Activated CD4-positive, alpha-beta T cell treated with anti-CD3 and anti-CD28 coated beads, Interleukin-2, amount 50 U/mL, for 48 hours (primary cell): ENCODE measurements at regions not wholly inside any gene's neighbourhood (a gene's known extent, or its start where the extent isn't known, plus 50 kb on each side); places are given as distances from the start of the nearest gene placed in this dataset.
A peak's percentile ranks its signal among the peaks of the same experiment; 100 is the strongest.
"Not testable (repeated sequence)": the region's sequence is repeated elsewhere in the genome, so short reads cannot be mapped to it uniquely, and the experiment has no call there.

Experiments
- DNase-seq, 2 experiments: peaks; one replicate each; pipeline ENCODE4 v3.0.0-alpha.2; 2020

DNA sequence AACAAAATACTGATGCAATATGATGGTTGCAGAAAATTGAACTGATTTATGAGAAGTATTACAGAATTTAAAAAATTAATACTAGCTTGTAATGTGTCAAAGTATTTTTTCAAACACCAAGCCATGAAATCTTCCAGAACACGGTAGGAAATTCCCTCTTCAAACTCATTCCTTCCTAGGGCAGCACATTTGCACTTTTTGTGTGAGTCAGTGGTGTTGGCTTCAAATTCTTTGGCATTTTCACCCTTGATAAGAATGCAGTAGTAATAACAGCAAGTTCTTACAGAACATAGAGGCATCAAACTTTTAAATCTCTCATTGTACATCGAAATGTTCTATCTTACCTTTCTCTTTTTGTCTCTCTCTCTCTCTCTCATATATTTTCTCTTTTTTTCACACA lies 191.8 kb downstream of the CGGBP1 start:
- DNase-seq, result no peak

DNA sequence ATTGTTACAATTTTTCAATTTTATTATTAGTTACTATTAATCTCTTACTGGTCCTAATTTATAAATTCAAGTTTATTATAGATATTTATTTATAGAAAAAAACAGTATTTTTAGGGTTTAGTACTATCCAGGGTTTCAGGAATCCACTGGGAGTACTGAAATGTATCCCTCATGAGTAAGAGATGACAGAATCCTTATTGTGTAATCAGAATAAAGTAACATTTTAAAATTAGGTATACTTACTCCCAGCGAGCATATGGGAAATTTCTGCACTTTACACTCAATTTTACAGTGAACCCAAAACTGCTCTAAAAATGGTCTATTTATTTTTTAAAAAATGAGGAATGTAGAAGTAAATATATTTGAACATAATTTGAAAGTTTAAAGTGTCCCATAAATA lies 202.7 kb downstream of the CGGBP1 start:
- DNase-seq, result no peak

DNA sequence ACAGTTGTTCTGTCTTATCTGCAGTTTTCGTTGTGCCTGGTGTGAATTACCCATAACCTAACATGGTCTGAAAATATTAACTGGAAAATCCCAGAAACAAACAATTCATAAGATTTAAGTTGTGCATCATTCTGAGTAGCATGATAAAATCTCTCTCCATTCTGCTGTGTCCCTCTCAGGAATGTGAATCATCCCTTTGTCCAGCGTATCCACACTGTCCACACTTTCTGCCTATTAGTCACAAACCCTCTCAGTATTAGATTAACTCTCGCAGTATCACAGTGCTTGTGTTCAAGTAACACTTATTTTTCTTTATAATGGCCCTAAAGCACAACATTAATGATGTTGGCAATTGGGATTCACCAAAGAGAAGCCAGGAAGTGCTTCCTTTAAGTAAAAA lies 203.2 kb downstream of the CGGBP1 start:
- no peak for DNase-seq

DNA sequence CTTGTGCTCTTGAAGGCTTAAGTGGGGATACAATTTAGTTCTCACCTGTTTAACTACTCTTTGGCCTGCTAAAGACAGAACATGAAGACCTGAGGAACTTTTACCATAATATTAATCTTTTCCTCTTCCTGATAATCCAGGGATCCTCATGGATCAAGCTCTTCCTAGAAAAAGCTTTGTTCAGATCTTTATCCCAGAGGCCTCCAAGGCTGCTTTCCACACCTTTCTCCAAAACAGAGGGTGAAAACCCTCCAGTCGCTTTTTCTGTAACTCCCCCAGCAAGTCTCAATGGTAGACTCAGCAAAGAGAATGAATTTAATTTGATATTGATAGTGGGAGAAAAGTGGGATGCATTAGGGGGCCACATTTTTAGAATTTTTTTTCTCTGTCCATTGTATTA lies 203.6 kb downstream of the CGGBP1 start:
- DNase-seq, result no peak

DNA sequence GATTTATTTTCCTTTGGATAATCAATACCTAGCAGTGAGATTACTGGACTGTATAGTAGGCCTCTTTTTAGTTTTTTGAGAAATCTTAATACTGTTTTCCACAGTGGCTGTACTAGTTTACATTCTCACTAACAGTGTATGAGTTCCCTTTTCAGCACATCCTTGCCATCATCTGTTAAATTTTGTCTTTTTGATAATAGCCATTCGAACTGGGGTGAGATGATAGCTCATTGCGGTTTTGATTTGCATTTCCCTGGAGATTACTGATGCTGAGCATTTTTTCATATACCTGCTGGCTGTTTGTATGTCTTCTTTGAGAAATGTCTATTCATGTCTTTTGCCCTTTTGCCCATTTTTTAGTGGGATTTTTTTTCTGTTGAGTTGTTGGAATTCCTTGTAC lies 210.8 kb downstream of the CGGBP1 start:
- DNase-seq, result no peak

DNA sequence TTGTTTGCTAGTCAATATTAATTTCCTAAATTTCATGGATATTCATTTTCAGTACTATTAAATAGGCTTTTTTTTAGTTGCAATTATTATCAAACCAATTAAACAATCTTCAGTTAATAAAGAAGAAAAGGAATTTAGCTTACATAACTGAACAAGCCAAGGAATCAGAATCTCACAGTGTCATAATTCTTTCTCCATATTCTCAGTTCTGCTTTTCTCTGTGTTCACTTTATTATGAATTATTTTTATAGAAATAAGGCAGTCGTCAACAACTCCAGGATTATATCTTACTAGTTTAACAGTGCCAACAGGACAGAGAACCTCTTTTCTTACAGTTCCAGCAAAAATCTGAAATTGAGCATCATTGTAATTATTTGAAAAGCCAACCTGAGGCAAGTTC lies 221.7 kb downstream of the CGGBP1 start:
- DNase-seq, result no peak

DNA sequence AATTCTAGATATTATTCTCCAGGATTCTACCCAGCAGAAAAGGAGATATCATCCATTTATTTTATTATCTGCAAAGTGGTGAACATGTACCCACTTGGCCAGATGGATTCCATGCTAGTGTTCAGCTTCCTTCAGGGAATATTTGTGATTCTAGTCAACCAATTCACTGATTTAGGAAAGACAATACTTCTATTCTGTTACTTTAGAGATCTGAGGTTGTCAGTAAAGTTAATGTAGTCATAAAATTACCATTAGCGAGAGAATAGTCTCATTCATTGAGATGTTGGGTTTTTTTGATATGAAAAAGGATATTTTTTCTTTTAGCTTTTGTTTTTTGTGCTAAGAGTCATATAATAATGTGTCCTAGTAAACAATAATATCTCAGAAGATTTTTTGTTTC lies 222.8 kb downstream of the CGGBP1 start:
- no peak for DNase-seq

DNA sequence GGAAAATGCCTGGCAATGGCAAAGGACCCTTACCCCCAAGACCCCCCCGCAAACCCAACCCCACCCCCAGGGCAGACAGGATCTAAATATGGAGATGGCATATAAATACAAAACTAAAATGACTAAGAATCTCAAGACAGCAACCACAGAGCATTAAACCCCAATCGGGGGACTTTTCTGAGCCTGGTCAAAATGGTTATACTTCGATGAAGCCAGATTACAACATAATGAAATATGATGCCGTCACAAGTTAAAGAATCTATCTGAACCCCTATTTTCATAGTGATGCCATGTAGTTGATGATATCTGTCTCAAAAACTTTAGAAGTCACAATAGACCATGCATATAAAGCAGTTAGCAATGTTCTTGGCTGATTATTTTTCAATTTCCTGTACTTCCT lies 223.6 kb downstream of the CGGBP1 start:
- no peak for DNase-seq

DNA sequence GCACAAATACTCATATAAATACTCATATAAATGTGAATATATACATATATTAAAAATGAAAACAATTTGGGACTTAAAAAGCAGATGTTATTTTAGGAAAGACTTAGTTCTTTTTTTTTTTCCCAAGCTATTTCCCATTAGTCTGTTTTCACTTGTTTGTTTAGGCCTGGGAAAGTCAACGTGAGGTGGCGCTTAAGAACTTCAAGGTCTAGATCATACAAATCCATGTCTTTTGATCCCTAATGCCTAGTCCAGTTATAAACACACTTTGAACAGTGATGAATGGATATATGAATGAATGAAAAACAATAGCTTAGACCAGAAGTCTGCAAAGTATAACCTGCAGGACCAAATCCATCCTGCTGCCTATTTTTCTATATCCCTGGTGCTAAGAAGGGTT lies 224.5 kb downstream of the CGGBP1 start:
- no peak for DNase-seq

DNA sequence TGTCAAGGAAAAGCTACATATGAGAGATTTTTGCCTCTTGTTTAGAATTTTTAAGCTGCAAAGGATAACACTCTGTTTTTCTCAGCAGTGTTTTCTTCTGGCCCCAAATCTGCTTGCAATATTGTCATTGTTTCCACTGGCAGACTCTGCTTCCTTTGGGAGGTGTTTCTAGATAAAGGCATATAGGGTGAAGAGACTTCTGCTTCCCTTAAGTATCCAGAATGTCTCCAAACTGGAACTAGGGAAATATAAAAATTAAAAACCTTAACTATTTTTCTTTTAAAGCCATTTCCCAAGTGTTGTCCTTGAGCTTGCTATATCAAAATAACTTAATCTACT lies 225.8 kb downstream of the CGGBP1 start:
- no peak for DNase-seq

DNA sequence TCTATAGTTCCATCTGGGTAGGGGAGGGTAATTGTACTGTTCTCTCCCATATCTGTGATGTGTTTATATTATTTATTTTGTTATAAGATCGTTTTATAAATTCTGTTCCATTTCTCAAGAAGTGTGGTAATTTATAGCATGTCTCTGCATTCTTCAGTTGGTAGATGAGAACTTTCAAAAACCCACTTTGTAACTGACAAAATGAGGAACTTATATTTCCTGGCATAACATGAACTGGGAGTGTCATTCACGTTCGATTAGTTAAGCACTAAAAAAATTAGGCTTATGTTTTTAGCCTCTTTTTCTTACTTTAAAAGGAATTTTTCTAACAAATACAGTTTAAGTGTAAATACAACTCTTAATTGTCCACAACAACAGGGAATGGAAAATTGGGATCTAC lies 230.8 kb downstream of the CGGBP1 start:
- no peak for DNase-seq

DNA sequence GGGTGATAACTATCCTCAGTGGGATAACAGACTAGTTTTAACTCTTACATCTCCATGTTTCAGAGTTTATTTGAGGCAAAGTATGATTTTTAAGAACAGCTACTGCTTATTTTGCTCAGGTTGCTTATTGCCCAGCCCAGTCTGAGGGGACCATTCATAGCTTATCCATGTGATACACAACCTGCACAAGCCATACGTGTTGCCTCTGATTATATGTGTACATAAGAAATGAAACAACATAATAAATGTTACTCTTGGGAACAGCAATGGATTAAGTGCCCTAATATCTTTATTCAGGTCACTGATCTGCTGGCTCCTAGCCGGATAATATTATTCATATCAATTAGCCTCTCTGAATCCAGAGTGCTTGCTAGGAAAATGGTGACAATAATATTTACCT lies 236.2 kb downstream of the CGGBP1 start:
- DNase-seq, result no peak

DNA sequence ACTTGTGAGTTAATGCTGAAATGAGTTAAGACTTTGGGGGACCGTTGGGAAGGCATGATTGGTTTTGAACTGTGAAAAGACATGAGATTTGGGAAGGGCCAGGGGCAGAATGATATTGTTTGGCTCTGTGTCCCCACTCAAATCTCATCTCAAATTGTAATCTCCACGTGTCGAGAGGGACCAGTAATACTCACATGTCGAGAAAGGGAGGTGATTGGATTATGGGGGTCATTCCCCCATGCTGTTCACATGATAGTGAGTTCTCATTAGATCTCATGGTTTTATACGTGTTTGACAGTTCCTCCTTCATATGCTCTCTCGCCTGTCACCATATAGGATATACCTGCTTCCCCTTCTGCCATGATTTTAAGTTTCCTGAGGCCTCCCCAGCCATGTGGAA lies 245.3 kb downstream of the CGGBP1 start:
- not testable (repeated sequence) for DNase-seq

DNA sequence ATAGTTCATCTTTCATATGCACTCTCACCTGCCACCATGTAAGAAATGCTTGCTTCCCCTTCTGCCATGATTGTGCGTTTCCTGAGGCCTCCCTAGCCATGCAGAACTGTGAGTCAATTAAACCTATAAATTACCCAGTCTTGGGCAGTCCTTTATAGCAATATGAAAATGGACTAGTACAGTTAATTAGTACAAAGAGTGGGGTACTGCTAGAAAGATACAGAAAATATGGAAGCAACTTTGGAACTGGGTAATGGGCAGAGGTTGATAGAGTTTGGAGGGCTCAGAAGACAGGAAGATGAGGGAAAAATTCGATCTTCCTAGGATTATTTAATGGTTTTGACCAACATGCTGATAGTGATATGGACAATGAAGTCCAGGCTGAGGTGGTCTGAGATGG lies 246.9 kb downstream of the CGGBP1 start:
- no peak for DNase-seq

DNA sequence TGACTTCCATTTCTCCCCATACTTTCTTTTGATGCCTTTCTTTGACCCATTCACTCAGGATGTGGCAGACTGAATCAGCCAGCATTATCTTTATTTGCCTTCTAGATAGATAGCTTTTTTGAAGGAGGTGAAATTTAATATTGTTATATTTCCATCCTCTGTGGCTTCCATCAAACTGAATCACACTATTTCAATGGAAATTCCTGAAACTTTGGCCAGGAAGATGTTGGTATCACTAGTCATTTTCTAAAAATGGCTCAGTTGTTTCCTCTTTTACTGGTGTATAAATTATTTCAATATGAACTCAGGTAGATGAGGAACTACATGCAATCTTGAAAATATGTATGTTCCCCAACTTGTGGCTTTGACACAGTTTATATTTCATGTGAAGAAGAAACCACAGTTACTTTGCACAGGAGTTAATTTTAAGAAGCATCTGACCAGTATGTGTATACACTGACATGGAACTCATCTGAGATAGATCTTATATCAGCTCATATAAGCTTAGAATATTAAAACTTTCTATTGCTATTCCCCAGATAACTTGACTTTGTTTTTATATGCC lies 248.3 kb downstream of the CGGBP1 start:
- DNase-seq, result no peak

DNA sequence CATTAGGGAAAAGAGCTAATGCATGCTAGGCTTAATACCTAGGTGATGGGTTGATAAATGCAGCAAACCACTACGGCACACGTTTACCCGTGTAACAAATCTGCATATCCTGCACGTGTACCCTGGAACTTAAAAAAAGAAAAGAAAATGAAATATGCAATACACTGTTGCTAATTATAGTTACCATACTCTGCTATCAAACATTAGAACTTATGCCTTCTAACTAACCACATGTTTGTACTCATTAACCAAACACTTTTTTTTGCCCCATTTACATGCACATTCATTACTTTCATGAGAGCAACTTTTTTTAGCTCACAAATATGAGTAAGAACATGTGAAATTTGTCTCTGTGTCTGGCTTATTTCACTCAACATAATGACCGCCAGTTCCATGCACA lies 253.1 kb downstream of the CGGBP1 start:
- DNase-seq, result no peak

DNA sequence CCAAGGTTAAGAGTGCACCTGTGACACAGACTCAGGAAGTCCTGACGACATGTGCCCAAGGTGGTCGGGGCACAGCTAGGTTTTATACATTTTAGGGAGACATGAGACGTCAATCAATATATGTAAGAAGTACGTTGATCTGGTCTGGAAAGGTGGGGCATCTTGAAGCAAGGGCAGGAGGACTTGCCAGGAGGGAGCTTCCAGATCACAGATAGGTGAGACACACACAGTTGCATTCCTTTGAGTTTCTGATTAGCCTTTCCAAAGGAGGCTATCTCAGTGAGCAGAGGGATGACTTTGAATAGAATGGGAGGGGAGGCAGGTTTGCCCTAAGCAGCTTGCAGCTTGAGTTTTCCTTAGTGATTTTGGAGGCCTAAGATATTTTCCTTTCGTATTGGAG lies 257.4 kb downstream of the CGGBP1 start:
- no peak for DNase-seq

DNA sequence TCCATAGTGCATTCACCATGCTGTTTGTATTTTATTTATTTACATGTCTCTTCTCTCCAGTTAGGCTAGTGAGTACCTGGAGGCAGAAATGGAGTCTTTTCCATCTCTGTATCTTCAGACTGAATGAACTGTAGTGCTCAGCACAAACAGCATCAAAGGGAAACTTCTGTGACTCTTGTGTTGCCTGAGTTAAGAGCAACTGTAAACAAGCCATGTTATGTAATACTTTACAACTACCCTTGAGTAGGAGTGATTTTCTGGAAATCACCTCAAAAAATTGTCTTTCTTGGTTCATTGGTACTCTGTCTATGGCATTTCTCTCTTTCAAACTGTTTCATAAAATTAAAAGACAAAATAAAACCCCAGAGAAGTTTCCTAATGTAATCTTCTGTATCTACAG lies 258.3 kb downstream of the CGGBP1 start:
- DNase-seq, result no peak

DNA sequence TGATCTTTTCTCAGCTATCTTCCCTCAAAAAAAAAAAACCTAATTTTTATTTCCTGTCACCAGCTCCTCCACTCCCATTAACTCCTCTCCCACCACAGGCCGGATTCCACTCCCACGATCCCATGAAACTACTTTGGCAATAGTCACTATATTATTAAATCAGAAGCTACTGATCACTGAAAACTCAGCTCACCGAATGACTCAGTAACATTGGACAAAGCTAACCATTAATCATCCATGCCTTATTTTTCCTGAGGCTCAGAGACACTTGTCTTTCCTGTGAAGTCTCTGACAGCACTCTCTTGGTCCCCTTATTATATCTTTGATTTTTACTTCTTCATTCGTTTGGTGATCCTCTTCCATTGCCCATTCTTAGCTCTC lies 260.2 kb downstream of the CGGBP1 start:
- no peak for DNase-seq

DNA sequence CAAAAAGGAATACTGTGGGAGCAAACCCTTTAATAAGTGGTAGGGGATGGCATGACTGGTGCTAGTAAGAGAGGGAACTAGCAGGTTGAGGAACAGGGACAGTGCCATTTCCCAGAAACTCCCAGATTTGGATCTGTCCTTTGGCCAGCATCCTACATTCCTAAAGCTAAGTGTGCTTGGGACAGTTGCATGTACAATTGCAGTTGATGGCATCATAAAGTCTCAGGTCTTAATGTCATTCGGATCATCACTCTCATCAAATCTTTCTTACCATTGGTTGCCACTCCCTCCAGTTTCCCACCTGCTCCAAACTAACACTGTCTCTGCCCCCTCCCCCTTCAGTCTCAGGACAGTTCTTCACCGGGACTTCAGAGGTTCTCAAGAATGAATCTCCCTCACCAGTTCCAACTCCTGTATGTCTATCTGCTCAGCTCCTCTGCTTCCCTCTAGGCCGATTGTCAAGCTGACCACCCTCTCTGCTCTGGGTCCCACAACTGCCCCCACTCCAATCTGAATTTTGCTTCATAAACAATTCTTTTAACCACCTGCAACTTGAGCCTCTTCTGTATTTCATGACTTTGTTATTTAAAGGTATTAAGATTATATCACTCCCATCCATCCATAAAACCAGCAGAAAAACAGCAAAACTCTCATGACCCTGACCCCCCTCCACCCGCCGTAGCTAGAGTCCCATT lies 260.8 kb downstream of the CGGBP1 start:
- no peak for DNase-seq

DNA sequence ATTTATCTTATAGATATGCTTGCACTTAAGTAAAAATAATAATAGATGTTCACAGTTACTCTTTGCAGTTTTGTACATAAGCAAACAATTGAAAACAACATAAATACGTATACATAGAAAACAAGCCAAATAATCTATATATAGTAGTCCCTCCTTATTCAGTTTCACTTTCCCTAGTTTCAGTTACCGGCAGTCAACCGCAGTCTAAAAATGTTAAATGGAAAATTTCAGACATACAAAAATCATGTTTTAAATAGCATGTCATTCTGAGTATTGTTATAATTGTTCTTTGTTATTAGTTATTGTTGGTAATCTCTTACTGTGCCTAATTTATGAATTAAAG lies 262.0 kb downstream of the CGGBP1 start:
- no peak for DNase-seq

DNA sequence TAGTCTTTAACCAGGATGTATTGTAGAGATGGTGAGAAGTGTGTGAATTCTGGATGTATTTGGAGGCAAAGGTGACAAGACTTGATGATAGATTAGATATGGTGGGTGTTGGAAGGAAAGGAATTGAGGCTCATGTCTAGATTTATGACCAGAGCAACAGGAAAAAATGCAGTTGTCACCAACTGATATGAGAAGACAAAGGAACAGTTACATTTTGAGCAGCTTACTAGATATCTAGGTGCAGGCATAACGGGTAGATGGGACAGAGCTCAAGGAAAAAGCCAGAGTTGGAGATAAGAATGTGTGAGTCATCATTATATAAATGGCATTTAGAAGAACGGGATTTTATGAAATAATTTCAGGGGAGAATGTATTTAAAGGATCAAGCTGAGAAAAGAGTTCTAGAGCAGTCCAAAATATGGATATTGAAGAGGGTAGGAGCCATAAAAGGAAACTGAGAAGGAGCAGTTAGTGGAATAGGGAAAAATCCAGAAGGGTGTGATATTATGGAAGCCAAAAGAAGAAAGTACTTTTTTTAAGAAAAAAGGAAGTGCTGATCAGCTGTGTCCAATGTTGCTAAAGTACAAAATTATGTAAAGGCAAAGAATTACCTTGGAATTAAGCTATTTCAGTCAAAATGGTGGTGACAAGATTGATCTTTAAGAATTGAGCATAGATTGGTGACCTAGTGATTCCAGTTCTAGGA lies 262.5 kb downstream of the CGGBP1 start:
- no peak for DNase-seq

DNA sequence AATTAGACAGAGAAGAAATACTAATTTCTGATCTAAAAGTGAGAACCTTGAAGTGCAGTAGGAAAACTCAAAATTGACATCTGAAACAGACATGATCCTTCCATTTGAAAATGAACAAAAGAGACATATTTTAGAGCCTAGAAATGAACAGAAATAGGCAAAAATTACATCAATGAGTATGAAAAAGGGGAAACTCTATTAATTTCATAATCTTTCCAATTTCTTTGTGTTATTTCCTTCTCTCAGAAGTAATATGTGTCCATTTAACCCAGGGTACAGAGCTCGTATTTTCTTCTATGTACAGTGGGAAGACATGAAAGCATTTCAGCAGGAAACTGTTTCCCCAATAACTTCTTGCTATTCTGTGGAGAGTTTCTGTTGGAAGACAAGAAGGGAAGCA lies 263.1 kb downstream of the CGGBP1 start:
- DNase-seq, result no peak

DNA sequence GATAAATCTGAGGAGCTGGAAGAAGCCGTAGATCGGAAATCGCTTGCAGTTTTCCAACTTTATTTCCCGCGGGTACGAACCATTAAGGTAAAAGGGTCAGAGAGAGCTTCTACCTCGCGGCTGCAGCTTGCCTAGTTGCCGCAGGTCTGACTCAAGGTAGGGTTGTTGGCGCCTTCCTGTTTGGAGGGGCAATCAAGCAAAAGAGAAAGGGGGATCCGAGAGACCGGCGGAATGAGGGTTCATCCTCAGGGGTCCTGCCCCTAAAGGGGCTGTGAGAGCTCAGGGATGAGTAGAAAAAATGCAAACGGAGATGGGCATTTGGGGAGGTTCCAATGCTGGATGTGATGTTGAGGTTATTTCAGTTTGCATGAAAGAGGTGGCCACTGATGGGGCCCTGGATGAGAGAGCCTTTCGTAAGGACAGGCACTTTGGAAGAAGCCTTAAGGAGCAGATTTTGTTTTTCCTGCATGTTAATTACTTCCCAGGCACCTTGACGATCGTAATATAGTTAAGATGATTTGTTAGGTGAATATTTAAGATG lies 265.4 kb downstream of the CGGBP1 start:
- peak; percentile 2 to 4 for DNase-seq
